Right atrium auricular region (tissue), 2 donors: ENCODE measurements at regions not wholly inside any gene's neighbourhood (a gene's known extent, or its start where the extent isn't known, plus 50 kb on each side); places are given as distances from the start of the nearest gene placed in this dataset.

Experiments
- DNase-seq: peaks from one replicate; pipeline ENCODE4 v3.0.0-alpha.2; 2019; ENCODE audit warnings: low spot score
- H3K27ac ChIP-seq, 2 donors: fragments of 200-600 bp; sonication (generic); 1 replicate in 1 of 2; 2 replicates in 1 of 2; pipeline ENCODE4 v1.5.1; 2016 to 2019
- H3K27me3 ChIP-seq, 2 donors: fragments of 200-600 bp; sonication (generic); one replicate each; pipeline versions ENCODE4 v1.5.1 to v1.6.0; 2017 to 2019
- H3K36me3 ChIP-seq: fragments of 200-600 bp; sonication (generic); one replicate; pipeline ENCODE4 v1.5.1; 2016
- H3K4me1 ChIP-seq, 2 donors: fragments of 200-600 bp; sonication (generic); one replicate each; pipeline versions ENCODE4 v1.5.1 to v1.6.0; 2017 to 2019
- H3K4me3 ChIP-seq, 2 donors: fragments of 200-600 bp; sonication (generic); 1 replicate in 1 of 2; 2 replicates in 1 of 2; pipeline ENCODE4 v1.5.1; 2017 to 2019; ENCODE audit warnings: mild to moderate bottlenecking in 1 of 2, moderate library complexity in 1 of 2
- H3K9me3 ChIP-seq, 2 donors: fragments of 200-600 bp; sonication (generic); one replicate each; pipeline ENCODE4 v1.5.1; 2019
- CTCF ChIP-seq, 2 donors: fragments of 200-600 bp; sonication (generic); IDR thresholded peaks; one replicate each; pipeline ENCODE4 v1.5.1; 2019; ENCODE audit warnings: antibody characterized with exemption in 2 of 2

GRCh38 chr6:19102936-19103335 lies 715.8 kb downstream of the RNF144B start:
- Histone ChIP-seq H3K4me3 (no peak overlapping the region), H3K36me3 (no peaks in the 10 kb centered on the region), H3K4me1 (no peaks in the 10 kb centered on the region), H3K9me3 (peaks cover 0 to 12% of the 10 kb centered on the region in 2 donors), H3K27ac (no peak overlapping the region), H3K27me3 (no peaks in the 10 kb centered on the region)
- no peak for TF ChIP-seq CTCF (IDR thresholded peaks at IDR 0.05)
- DNase-seq: no peak

GRCh38 chr6:19107468-19107867 lies 720.3 kb downstream of the RNF144B start:
- H3K27me3 ChIP-seq: no peaks in the 10 kb centered on the region
- H3K4me1 ChIP-seq: no peaks in the 10 kb centered on the region
- no peak for TF ChIP-seq CTCF (IDR thresholded peaks at IDR 0.05)
- peaks cover 0 to 12% of the 10 kb centered on the region in 2 donors for H3K9me3 ChIP-seq
- no peaks in the 10 kb centered on the region for H3K36me3 ChIP-seq
- H3K27ac ChIP-seq: no peak overlapping the region
- no peak for DNase-seq
- no peak overlapping the region for H3K4me3 ChIP-seq

- DNase-seq: no peak
- no peaks in the 10 kb centered on the region for H3K4me1 ChIP-seq
- H3K9me3 ChIP-seq: peaks cover 0 to 3% of the 10 kb centered on the region in 2 donors
- H3K4me3 ChIP-seq: no peak overlapping the region
- no peaks in the 10 kb centered on the region for H3K36me3 ChIP-seq
- H3K27me3 ChIP-seq: no peaks in the 10 kb centered on the region
- no peak for TF ChIP-seq CTCF (IDR thresholded peaks at IDR 0.05)
- H3K27ac ChIP-seq: no peak overlapping the region
Measured at GRCh38 chr6:19121521-19121920, 715.6 kb upstream of the ID4 start.

- H3K9me3 ChIP-seq: peaks cover 0 to 3% of the 10 kb centered on the region in 2 donors
- H3K4me1 ChIP-seq: no peaks in the 10 kb centered on the region
- H3K27ac ChIP-seq: no peak overlapping the region
- no peak for DNase-seq
- H3K27me3 ChIP-seq: no peaks in the 10 kb centered on the region
- TF ChIP-seq CTCF (IDR thresholded peaks at IDR 0.05): no peak
- no peak overlapping the region for H3K4me3 ChIP-seq
- no peaks in the 10 kb centered on the region for H3K36me3 ChIP-seq
Measured at GRCh38 chr6:19127081-19127480, 710.1 kb upstream of the ID4 start.

GRCh38 chr6:19128701-19129100 lies 708.5 kb upstream of the ID4 start:
- Histone ChIP-seq H3K36me3 (no peaks in the 10 kb centered on the region), H3K27ac (no peak overlapping the region), H3K4me1 (no peaks in the 10 kb centered on the region), H3K27me3 (no peaks in the 10 kb centered on the region), H3K4me3 (no peak overlapping the region), H3K9me3 (no peaks in the 10 kb centered on the region)
- no peak for TF ChIP-seq CTCF (IDR thresholded peaks at IDR 0.05)
- DNase-seq: no peak

GRCh38 chr6:19135706-19136105 lies 701.5 kb upstream of the ID4 start:
- no peak for TF ChIP-seq CTCF (IDR thresholded peaks at IDR 0.05)
- Histone ChIP-seq H3K27ac (no peak overlapping the region), H3K4me3 (no peak overlapping the region), H3K4me1 (no peaks in the 10 kb centered on the region), H3K27me3 (no peaks in the 10 kb centered on the region), H3K9me3 (no peaks in the 10 kb centered on the region), H3K36me3 (no peaks in the 10 kb centered on the region)
- no peak for DNase-seq
